CD4-positive, alpha-beta T cell (primary cell): ENCODE measurements at regions not wholly inside any gene's neighbourhood (a gene's known extent, or its start where the extent isn't known, plus 50 kb on each side); places are given as distances from the start of the nearest gene placed in this dataset.

Source experiments
- ATAC-seq: fragments of 200-7000 bp; cut with Tn5 transposase; one replicate; pipeline ENCODE4 v1.10.0; 2022; ENCODE audit warnings: mild to moderate bottlenecking; ENCODE audit not compliant: poor library complexity
- CTCF ChIA-PET: fragments of 350-600 bp; sonication (Branson Sonifier 250); formaldehyde crosslinking; loops from one replicate; lab custom pipeline; 2021; ENCODE audit warnings: antibody characterized with exemption, inconsistent platforms; lab: Charles Lee
- POLR2A ChIA-PET: fragments of 350-600 bp; sonication (Branson Sonifier 250); formaldehyde crosslinking; loops from one replicate; lab custom pipeline; 2021; ENCODE audit warnings: antibody characterized with exemption, inconsistent platforms; lab: Charles Lee
- DNase-seq, 14 experiments: peaks; one replicate each; pipeline ENCODE4 v3.0.0-alpha.2; 2013 to 2020; ENCODE audit warnings: mixed read lengths in 2 of 14
- H3K27ac ChIP-seq, 2 donors: one replicate each; pipeline versions ENCODE4 v1.5.1 to v1.7.0; 2013; ENCODE audit warnings: low read length in 2 of 2, low read depth in 1 of 2, mild to moderate bottlenecking in 1 of 2
- H3K27me3 ChIP-seq, 2 experiments: 1 replicate in 1 of 2; 2 replicates in 1 of 2; pipeline versions ENCODE4 v1.6.1 to v1.7.0; 2013; ENCODE audit warnings: low read length in 2 of 2, control low read depth in 1 of 2, mild to moderate bottlenecking in 1 of 2, moderate library complexity in 1 of 2; ENCODE audit not compliant: insufficient read depth in 2 of 2, control insufficient read depth in 1 of 2
- H3K36me3 ChIP-seq: one replicate; pipeline ENCODE4 v1.6.1; 2013; ENCODE audit warnings: low read length, control low read depth; ENCODE audit not compliant: insufficient read depth
- H3K4me1 ChIP-seq: one replicate; pipeline ENCODE4 v1.6.1; 2013; ENCODE audit warnings: low read length, control low read depth; ENCODE audit not compliant: insufficient read depth
- H3K4me3 ChIP-seq: one replicate; pipeline ENCODE4 v1.5.1; 2013; ENCODE audit warnings: mild to moderate bottlenecking, low read length, moderate library complexity
- H3K9me3 ChIP-seq, 2 experiments: 1 replicate in 1 of 2; 2 replicates in 1 of 2; pipeline versions ENCODE4 v1.6.1 to v1.7.0; 2013; ENCODE audit warnings: low read length in 2 of 2, mild to moderate bottlenecking in 2 of 2, control low read depth in 1 of 2, moderate library complexity in 1 of 2; ENCODE audit not compliant: control insufficient read depth in 1 of 2, insufficient read depth in 1 of 2
- H3K27ac Mint-ChIP-seq: one replicate; pipeline ENCODE4 v1.8.0; 2020; ENCODE audit warnings: mixed read lengths
- H3K27me3 Mint-ChIP-seq: one replicate; pipeline ENCODE4 v1.8.0; 2021; ENCODE audit warnings: mixed read lengths
- H3K36me3 Mint-ChIP-seq: one replicate; pipeline ENCODE4 v1.8.0; 2021; ENCODE audit warnings: low read depth, mixed read lengths
- H3K4me1 Mint-ChIP-seq: one replicate; pipeline ENCODE4 v1.8.0; 2021; ENCODE audit warnings: low read depth, mixed read lengths
- H3K4me3 Mint-ChIP-seq: one replicate; pipeline ENCODE4 v1.8.0; 2020; ENCODE audit warnings: mild to moderate bottlenecking, mixed read lengths
- H3K9me3 Mint-ChIP-seq: one replicate; pipeline ENCODE4 v1.8.0; 2020; ENCODE audit warnings: mixed read lengths
- CTCF ChIP-seq: fragments of 200-600 bp; IDR thresholded peaks from one replicate; pipeline ENCODE4 v1.8.0; 2022; ENCODE audit warnings: antibody characterized with exemption, mild to moderate bottlenecking
- intact Hi-C, 2 experiments: fragments of 100-400 bp; cut with DNase I in 1 of 2; cut with micrococcal nuclease in 1 of 2; formaldehyde crosslinking; loops; one replicate each; pipeline versions ENCODE4 v1.15.1 to v1.9.0; 2023 to 2025; cut with DNase I, micrococcal nuclease

GRCh38 chr15:69827751-69828150, 270.0 kb downstream of the TLE3 start:
- no peaks in the 10 kb centered on the region for H3K9me3 Mint-ChIP-seq
- no peaks in the 10 kb centered on the region for H3K36me3 Mint-ChIP-seq
- CTCF ChIA-PET, result no interaction called here
- Histone ChIP-seq H3K27me3 (no peaks in the 10 kb centered on the region), H3K4me1 (no peaks in the 10 kb centered on the region), H3K36me3 (no peaks in the 10 kb centered on the region), H3K27ac (no peak overlapping the region), H3K4me3 (no peak overlapping the region), H3K9me3 (no peaks in the 10 kb centered on the region)
- TF ChIP-seq CTCF, result no peak
- H3K4me1 Mint-ChIP-seq, result no peaks in the 10 kb centered on the region
- POLR2A ChIA-PET, result no interaction called here
- intact Hi-C loops, result loop anchor here in 1 of 2 experiments (5.0 kb wide), 1 partner anchor 95 kb away; no protein-coding TSS in a partner anchor
- ATAC-seq (no peak), DNase-seq (no peak)
- no peak overlapping the region for H3K4me3 Mint-ChIP-seq
- H3K27ac Mint-ChIP-seq, result no peak overlapping the region
- H3K27me3 Mint-ChIP-seq, result no peaks in the 10 kb centered on the region

- H3K4me3 Mint-ChIP-seq, result no peak overlapping the region
- DNase-seq (no peak), ATAC-seq (no peak)
- Histone ChIP-seq H3K27ac (no peak overlapping the region), H3K36me3 (no peaks in the 10 kb centered on the region), H3K9me3 (no peaks in the 10 kb centered on the region), H3K4me1 (no peaks in the 10 kb centered on the region), H3K27me3 (no peaks in the 10 kb centered on the region), H3K4me3 (no peak overlapping the region)
- TF ChIP-seq CTCF, result no peak
- no peaks in the 10 kb centered on the region for H3K9me3 Mint-ChIP-seq
- intact Hi-C loops, result loop anchor here in 1 of 2 experiments (5.0 kb wide), 1 partner anchor 96 kb away; no protein-coding TSS in a partner anchor
- no peaks in the 10 kb centered on the region for H3K4me1 Mint-ChIP-seq
- POLR2A ChIA-PET, result no interaction called here
- CTCF ChIA-PET, result no interaction called here
- no peaks in the 10 kb centered on the region for H3K27me3 Mint-ChIP-seq
- no peaks in the 10 kb centered on the region for H3K36me3 Mint-ChIP-seq
- no peak overlapping the region for H3K27ac Mint-ChIP-seq
These were observed 269.4 kb downstream of the TLE3 start for GRCh38 chr15:69828181-69828828.

- Histone ChIP-seq H3K27me3 (no peaks in the 10 kb centered on the region), H3K36me3 (no peaks in the 10 kb centered on the region), H3K27ac (no peak overlapping the region), H3K9me3 (no peaks in the 10 kb centered on the region), H3K4me1 (no peaks in the 10 kb centered on the region), H3K4me3 (no peak overlapping the region)
- TF ChIP-seq CTCF, result no peak
- H3K27me3 Mint-ChIP-seq, result no peaks in the 10 kb centered on the region
- no peaks in the 10 kb centered on the region for H3K9me3 Mint-ChIP-seq
- H3K36me3 Mint-ChIP-seq, result no peaks in the 10 kb centered on the region
- intact Hi-C loops, result loop anchor here in 1 of 2 experiments (5.0 kb wide), 1 partner anchor 98 kb away; no protein-coding TSS in a partner anchor
- ChIA-PET CTCF (no interaction called here), POLR2A (no interaction called here)
- H3K27ac Mint-ChIP-seq, result no peak overlapping the region
- ATAC-seq, result no peak
- no peak for DNase-seq
- no peaks in the 10 kb centered on the region for H3K4me1 Mint-ChIP-seq
- no peak overlapping the region for H3K4me3 Mint-ChIP-seq
These were observed 267.7 kb downstream of the TLE3 start for GRCh38 chr15:69829974-69830373.
